ENCODE measurements at regions not wholly inside any gene's neighbourhood (a gene's known extent, or its start where the extent isn't known, plus 50 kb on each side); places are given as distances from the start of the nearest gene placed in this dataset.

GRCh38 chr4:77501851-77502250 is 103.8 kb upstream of the CXCL13 start:
- no peak for TF ChIP-seq CTCF (optimal IDR thresholded peaks at IDR 0.05 in 1 of 3, IDR thresholded peaks at IDR 0.05 in 1 of 3, conservative IDR thresholded peaks at IDR 0.05 in 1 of 3; ENCODE audit: extremely low read depth in 1 of 3, insufficient read depth in 2 of 3, low read length in 3 of 3)
- TF ChIP-seq EZH2 (IDR thresholded peaks at IDR 0.05; ENCODE audit: low read length): no peak
